ENCODE measurements at regions not wholly inside any gene's neighbourhood (a gene's known extent, or its start where the extent isn't known, plus 50 kb on each side); places are given as distances from the start of the nearest gene placed in this dataset.

- Histone ChIP-seq H3K27ac (no peak overlapping the region), H3K27me3 (no peaks in the 10 kb centered on the region), H3K4me3 (no peak overlapping the region), H3K4me1 (no peaks in the 10 kb centered on the region), H3K36me3 (no peaks in the 10 kb centered on the region), H3K9me3 (peaks cover 0 to 11% (median 0%) of the 10 kb centered on the region in 4 donors)
- 85 to 89% methylated on average over 16 of the region's 16 CpGs for WGBS, 2 donors
- DNase-seq (ENCODE audit: low spot score in 2 of 2) = no peak
- TF ChIP-seq CTCF (IDR thresholded peaks at IDR 0.05) = no peak
- TF ChIP-seq EP300 (IDR thresholded peaks at IDR 0.05) = no peak
- no peak for TF ChIP-seq POLR2A (IDR thresholded peaks at IDR 0.05)
Observed at GRCh38 chr7:49669692-49670260, 103.7 kb upstream of the VWC2 start.

- Histone ChIP-seq H3K36me3 (no peaks in the 10 kb centered on the region), H3K4me3 (no peak overlapping the region)
- 83 to 93% methylated on average over 4 of the region's 4 CpGs for WGBS, 2 donors
Observed at GRCh38 chr7:49670991-49671390, 102.4 kb upstream of the VWC2 start.

GRCh38 chr7:49692516-49692915 is 80.9 kb upstream of the VWC2 start:
- 51 to 56% methylated on average over 2 of the region's 2 CpGs for WGBS, 2 donors
- H3K36me3 ChIP-seq = no peaks in the 10 kb centered on the region
- no peak for DNase-seq (ENCODE audit: low spot score in 2 of 2)
- H3K27ac ChIP-seq = no peak overlapping the region
- H3K4me3 ChIP-seq = no peak overlapping the region
- TF ChIP-seq POLR2A (IDR thresholded peaks at IDR 0.05) = no peak
- no peak for TF ChIP-seq CTCF (IDR thresholded peaks at IDR 0.05)
- no peak for TF ChIP-seq EP300 (IDR thresholded peaks at IDR 0.05)
- H3K27me3 ChIP-seq = no peaks in the 10 kb centered on the region
- no peaks in the 10 kb centered on the region for H3K4me1 ChIP-seq
- no peaks in the 10 kb centered on the region for H3K9me3 ChIP-seq

More at GRCh38 chr7:49670991-49671390, 102.4 kb upstream of the VWC2 start:
- Histone ChIP-seq H3K27ac (no peak overlapping the region), H3K27me3 (no peaks in the 10 kb centered on the region), H3K4me1 (no peaks in the 10 kb centered on the region), H3K9me3 (peaks cover 0 to 8% (median 0%) of the 10 kb centered on the region in 4 donors)
- no peak for TF ChIP-seq POLR2A (IDR thresholded peaks at IDR 0.05)
- no peak for TF ChIP-seq EP300 (IDR thresholded peaks at IDR 0.05)
- TF ChIP-seq CTCF (IDR thresholded peaks at IDR 0.05) = no peak
- no peak for DNase-seq (ENCODE audit: low spot score in 2 of 2)

- TF ChIP-seq EP300 (IDR thresholded peaks at IDR 0.05) = no peak
- no peak for TF ChIP-seq CTCF (IDR thresholded peaks at IDR 0.05)
- no peak for TF ChIP-seq POLR2A (IDR thresholded peaks at IDR 0.05)
- no peak for DNase-seq (ENCODE audit: low spot score in 2 of 2)
Observed at GRCh38 chr7:49695971-49696370, 77.5 kb upstream of the VWC2 start.

GRCh38 chr7:49700841-49701240 is 72.6 kb upstream of the VWC2 start:
- Histone ChIP-seq H3K27ac (no peak overlapping the region), H3K27me3 (no peaks in the 10 kb centered on the region), H3K4me1 (no peaks in the 10 kb centered on the region), H3K4me3 (no peak overlapping the region), H3K9me3 (no peaks in the 10 kb centered on the region), H3K36me3 (no peaks in the 10 kb centered on the region)
- no peak for DNase-seq (ENCODE audit: low spot score in 2 of 2)
- TF ChIP-seq CTCF (IDR thresholded peaks at IDR 0.05) (no peak), POLR2A (IDR thresholded peaks at IDR 0.05) (no peak), EP300 (IDR thresholded peaks at IDR 0.05) (no peak)
- 90% methylated on average over 13 of the region's 13 CpGs for WGBS, 2 donors

More at GRCh38 chr7:49695971-49696370, 77.5 kb upstream of the VWC2 start:
- H3K36me3 ChIP-seq = no peaks in the 10 kb centered on the region
- no peaks in the 10 kb centered on the region for H3K27me3 ChIP-seq
- no peaks in the 10 kb centered on the region for H3K9me3 ChIP-seq
- H3K4me3 ChIP-seq = no peak overlapping the region
- no peaks in the 10 kb centered on the region for H3K4me1 ChIP-seq
- WGBS, 2 donors = 83 to 85% methylated on average over 5 of the region's 5 CpGs
- no peak overlapping the region for H3K27ac ChIP-seq
